MM.1S (cell line): ENCODE measurements at regions not wholly inside any gene's neighbourhood (a gene's known extent, or its start where the extent isn't known, plus 50 kb on each side); places are given as distances from the start of the nearest gene placed in this dataset.

Source experiments
- DNase-seq: peaks from one replicate; pipeline ENCODE4 v3.0.0-alpha.2; 2015
- H2AFZ ChIP-seq: fragments of 300-600 bp; sonication (generic); 2 replicates; pipeline ENCODE4 v1.6.0; 2016; ENCODE audit warnings: antibody characterized with exemption, low read length
- H3F3A ChIP-seq: fragments of 300-600 bp; sonication (generic); 2 replicates; pipeline ENCODE4 v1.6.1; 2016; ENCODE audit warnings: mild to moderate bottlenecking, antibody characterized with exemption, low read length, moderate library complexity, mixed read lengths; ENCODE audit not compliant: insufficient read depth
- H3K27ac ChIP-seq: fragments of 300-600 bp; sonication (generic); 2 replicates; pipeline ENCODE4 v1.5.1; 2016; ENCODE audit warnings: mild to moderate bottlenecking, low read length
- H3K27me3 ChIP-seq: fragments of 300-600 bp; sonication (generic); replicated peaks from 2 replicates; pipeline ENCODE4 v1.6.0; 2016; ENCODE audit warnings: low read length; ENCODE audit not compliant: insufficient read depth
- H3K36me3 ChIP-seq: fragments of 300-600 bp; sonication (generic); replicated peaks from 2 replicates; pipeline ENCODE4 v1.6.1; 2016; ENCODE audit warnings: mild to moderate bottlenecking, low read length, mixed read lengths; ENCODE audit not compliant: insufficient read depth
- H3K4me1 ChIP-seq: fragments of 300-600 bp; sonication (generic); 2 replicates; pipeline ENCODE4 v1.6.1; 2016; ENCODE audit warnings: low read length, mixed read lengths
- H3K4me2 ChIP-seq: fragments of 300-600 bp; sonication (generic); 2 replicates; pipeline ENCODE4 v1.6.0; 2016; ENCODE audit warnings: low read depth, low read length
- H3K4me3 ChIP-seq: fragments of 300-600 bp; sonication (generic); 2 replicates; pipeline ENCODE4 v1.5.1; 2016; ENCODE audit warnings: low read length, mixed read lengths
- H3K79me2 ChIP-seq: fragments of 300-600 bp; sonication (generic); 2 replicates; pipeline ENCODE4 v1.6.1; 2016; ENCODE audit warnings: mixed run types, low read length, mixed read lengths
- H3K9ac ChIP-seq: fragments of 300-600 bp; sonication (generic); 2 replicates; pipeline ENCODE4 v1.6.1; 2016; ENCODE audit warnings: low read length, mixed read lengths
- H3K9me2 ChIP-seq: fragments of 300-600 bp; sonication (generic); replicated peaks from 2 replicates; pipeline ENCODE4 v1.6.1; 2016; ENCODE audit warnings: mild to moderate bottlenecking, low read length, mixed read lengths; ENCODE audit not compliant: insufficient read depth
- H3K9me3 ChIP-seq: fragments of 300-600 bp; sonication (generic); replicated peaks from 2 replicates; pipeline ENCODE4 v1.6.1; 2016; ENCODE audit warnings: mild to moderate bottlenecking, low read length, mixed read lengths; ENCODE audit not compliant: insufficient read depth
- H4K20me1 ChIP-seq: fragments of 300-600 bp; sonication (generic); 2 replicates; pipeline ENCODE4 v1.6.1; 2016; ENCODE audit warnings: mild to moderate bottlenecking, low read length, moderate library complexity, mixed read lengths; ENCODE audit not compliant: insufficient read depth
- CTCF ChIP-seq: fragments of 300-600 bp; sonication (generic); IDR thresholded peaks from 2 replicates; pipeline ENCODE4 v1.5.1; 2016; ENCODE audit warnings: antibody characterized with exemption, low read length, mixed read lengths
- EZH2 ChIP-seq: fragments of 300-600 bp; sonication (generic); optimal IDR thresholded peaks from 2 replicates; pipeline ENCODE3; 2017; ENCODE audit warnings: low read depth, mild to moderate bottlenecking, antibody characterized with exemption, low read length, mixed read lengths
- EZH2phosphoT487 ChIP-seq: fragments of 300-600 bp; sonication (generic); IDR thresholded peaks from 2 replicates; pipeline ENCODE4 v1.6.1; 2018; ENCODE audit warnings: antibody characterized with exemption, low read length

DNA sequence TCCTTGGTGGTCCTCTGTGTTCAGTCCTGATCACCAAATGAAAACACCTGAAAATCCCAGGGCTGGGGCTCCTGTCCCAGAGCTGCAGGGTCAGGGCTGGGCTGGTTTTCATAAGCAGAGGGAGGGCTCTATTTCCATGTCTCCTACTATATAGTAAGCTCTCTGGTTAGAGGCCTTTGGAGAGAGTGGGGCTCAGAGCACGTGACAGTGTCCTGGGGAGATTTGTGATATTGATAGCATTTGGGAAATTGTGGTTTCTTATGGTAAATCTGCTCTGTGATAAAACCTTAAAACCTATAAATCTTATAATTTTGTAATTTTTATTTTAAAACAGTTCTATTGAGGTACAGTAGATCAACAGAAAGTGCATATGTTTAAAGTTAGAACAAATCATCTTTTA, 1202.2 kb downstream of the TMEM121 start:
- Histone ChIP-seq H3K27ac (no peak overlapping the region), H2AFZ (no peak overlapping the region), H3K9ac (no peak overlapping the region), H4K20me1 (no peaks in the 10 kb centered on the region), H3K4me3 (no peak overlapping the region), H3K4me2 (no peak overlapping the region), H3K4me1 (no peaks in the 10 kb centered on the region), H3K27me3 (no peaks in the 10 kb centered on the region), H3K9me3 (no peaks in the 10 kb centered on the region), H3F3A (no peaks in the 10 kb centered on the region), H3K9me2 (no peaks in the 10 kb centered on the region), H3K36me3 (no peaks in the 10 kb centered on the region), H3K79me2 (no peaks in the 10 kb centered on the region)
- TF ChIP-seq CTCF (no peak), EZH2phosphoT487 (no peak), EZH2 (no peak)
- DNase-seq: no peak

- no peak for DNase-seq
- Histone ChIP-seq H3K27me3 (no peaks in the 10 kb centered on the region), H3K4me1 (no peaks in the 10 kb centered on the region), H3K4me3 (no peak overlapping the region), H3K9me2 (no peaks in the 10 kb centered on the region), H2AFZ (no peak overlapping the region), H4K20me1 (no peaks in the 10 kb centered on the region), H3K27ac (no peak overlapping the region), H3K9me3 (no peaks in the 10 kb centered on the region), H3K36me3 (no peaks in the 10 kb centered on the region), H3K9ac (no peak overlapping the region), H3F3A (no peaks in the 10 kb centered on the region), H3K4me2 (no peak overlapping the region), H3K79me2 (no peaks in the 10 kb centered on the region)
- TF ChIP-seq CTCF (no peak), EZH2phosphoT487 (no peak), EZH2 (no peak)
Measured at GRCh38 chr14:106729551-106729950, 1203.2 kb downstream of the TMEM121 start.

DNA sequence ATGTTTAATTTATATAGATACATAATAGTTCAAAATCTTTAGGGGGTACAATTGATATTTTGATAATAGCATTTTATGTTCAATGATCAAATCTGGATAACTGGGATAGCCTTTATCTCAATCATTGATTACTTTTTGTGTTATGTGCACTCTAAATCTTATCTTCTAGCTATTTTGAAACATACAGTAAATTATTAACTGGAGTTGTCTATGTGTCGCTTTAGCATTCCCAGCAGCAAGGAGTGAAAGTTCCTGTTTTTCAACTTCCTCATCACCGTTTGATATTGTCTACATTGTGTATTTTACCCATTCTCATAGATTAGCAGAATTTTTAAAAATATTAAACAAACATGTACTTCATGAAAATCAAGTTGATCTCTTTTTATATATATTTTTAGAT, 1207.4 kb downstream of the TMEM121 start:
- TF ChIP-seq EZH2 (no peak), CTCF (no peak), EZH2phosphoT487 (no peak)
- no peak overlapping the region for H3K27ac ChIP-seq
- no peaks in the 10 kb centered on the region for H3K4me1 ChIP-seq
- H3K9ac ChIP-seq: no peak overlapping the region
- H3F3A ChIP-seq: no peaks in the 10 kb centered on the region
- no peaks in the 10 kb centered on the region for H3K9me2 ChIP-seq
- no peak overlapping the region for H3K4me3 ChIP-seq
- H3K36me3 ChIP-seq: no peaks in the 10 kb centered on the region
- no peaks in the 10 kb centered on the region for H4K20me1 ChIP-seq
- H3K9me3 ChIP-seq: no peaks in the 10 kb centered on the region
- no peaks in the 10 kb centered on the region for H3K27me3 ChIP-seq
- H3K79me2 ChIP-seq: no peaks in the 10 kb centered on the region
- H2AFZ ChIP-seq: no peak overlapping the region
- DNase-seq: no peak
- H3K4me2 ChIP-seq: no peak overlapping the region

GRCh38 chr14:106737021-106737420, 1210.6 kb downstream of the TMEM121 start:
- Histone ChIP-seq H3K9ac (no peak overlapping the region), H3K4me1 (no peaks in the 10 kb centered on the region)
- TF ChIP-seq CTCF (no peak), EZH2phosphoT487 (no peak), EZH2 (no peak)

More at GRCh38 chr14:106737021-106737420, 1210.6 kb downstream of the TMEM121 start:
- no peaks in the 10 kb centered on the region for H3K27me3 ChIP-seq
- H3K79me2 ChIP-seq: no peaks in the 10 kb centered on the region
- H3K9me3 ChIP-seq: no peaks in the 10 kb centered on the region
- H3K27ac ChIP-seq: no peak overlapping the region
- H2AFZ ChIP-seq: no peak overlapping the region
- H3K9me2 ChIP-seq: no peaks in the 10 kb centered on the region
- H3K4me3 ChIP-seq: no peak overlapping the region
- no peaks in the 10 kb centered on the region for H4K20me1 ChIP-seq
- H3K4me2 ChIP-seq: no peak overlapping the region
- DNase-seq: no peak
- H3F3A ChIP-seq: no peaks in the 10 kb centered on the region
- no peaks in the 10 kb centered on the region for H3K36me3 ChIP-seq
